Tibial nerve (tissue), 4 donors: ENCODE measurements at regions not wholly inside any gene's neighbourhood (a gene's known extent, or its start where the extent isn't known, plus 50 kb on each side); places are given as distances from the start of the nearest gene placed in this dataset.

Experiments
- DNase-seq, 2 donors: peaks; one replicate each; pipeline ENCODE4 v3.0.0-alpha.2; 2019; ENCODE audit warnings: low spot score in 2 of 2
- H3K27ac ChIP-seq, 4 donors: fragments of 200-600 bp; sonication (generic) in 3 of 4; one replicate each; pipeline ENCODE4 v1.5.1; 2017 to 2019; ENCODE audit warnings: mild to moderate bottlenecking in 1 of 4
- H3K27me3 ChIP-seq, 2 donors: fragments of 200-600 bp; sonication (generic) in 1 of 2; one replicate each; pipeline versions ENCODE4 v1.5.1 to v1.6.0; 2017 to 2019
- H3K36me3 ChIP-seq, 3 donors: fragments of 200-600 bp; sonication (generic); one replicate each; pipeline ENCODE4 v1.5.1; 2018 to 2019
- H3K4me1 ChIP-seq, 4 donors: fragments of 200-600 bp; sonication (generic) in 3 of 4; one replicate each; pipeline ENCODE4 v1.5.1; 2017 to 2019
- H3K4me3 ChIP-seq, 4 donors: fragments of 200-600 bp; sonication (generic) in 3 of 4; one replicate each; pipeline ENCODE4 v1.5.1; 2017 to 2019; ENCODE audit warnings: mild to moderate bottlenecking in 1 of 4, moderate library complexity in 1 of 4
- H3K9me3 ChIP-seq, 4 donors: fragments of 200-600 bp; sonication (generic) in 3 of 4; one replicate each; pipeline ENCODE4 v1.5.1; 2017 to 2019
- EP300 ChIP-seq, 2 donors: sonication (generic); formaldehyde crosslinking; IDR thresholded peaks; one replicate each; pipeline ENCODE4 v1.6.1; 2017; ENCODE audit warnings: antibody characterized with exemption in 2 of 2, mild to moderate bottlenecking in 1 of 2
- POLR2A ChIP-seq, 2 donors: fragments of 450-650 bp; IDR thresholded peaks; one replicate each; pipeline ENCODE4 v1.6.1; 2017; ENCODE audit warnings: antibody characterized with exemption in 2 of 2, mild to moderate bottlenecking in 2 of 2, moderate library complexity in 2 of 2
- WGBS, 2 donors: methylation state at CpG; one replicate each; pipeline ENCODE4 v1.1.5; 2018; 5-methylcytosine and 5-hydroxymethylcytosine counted together
- TF ChIP-seq, protein P1 (sequence below), 5 experiments: fragments of 200-600 bp in 3 of 5; fragments of 450-650 bp in 2 of 5; sonication (generic) in 3 of 5; IDR thresholded peaks; one replicate each; pipeline ENCODE4 v1.5.1; 2016 to 2019; ENCODE audit warnings: antibody characterized with exemption in 5 of 5, mild to moderate bottlenecking in 3 of 5, moderate library complexity in 2 of 5

GRCh38 chr4:181432335-181432734 lies 810.9 kb upstream of the TENM3 start:
- H3K27me3 ChIP-seq = no peaks in the 10 kb centered on the region
- no peak for TF ChIP-seq POLR2A (IDR thresholded peaks at IDR 0.05)
- TF ChIP-seq, protein P1, sequence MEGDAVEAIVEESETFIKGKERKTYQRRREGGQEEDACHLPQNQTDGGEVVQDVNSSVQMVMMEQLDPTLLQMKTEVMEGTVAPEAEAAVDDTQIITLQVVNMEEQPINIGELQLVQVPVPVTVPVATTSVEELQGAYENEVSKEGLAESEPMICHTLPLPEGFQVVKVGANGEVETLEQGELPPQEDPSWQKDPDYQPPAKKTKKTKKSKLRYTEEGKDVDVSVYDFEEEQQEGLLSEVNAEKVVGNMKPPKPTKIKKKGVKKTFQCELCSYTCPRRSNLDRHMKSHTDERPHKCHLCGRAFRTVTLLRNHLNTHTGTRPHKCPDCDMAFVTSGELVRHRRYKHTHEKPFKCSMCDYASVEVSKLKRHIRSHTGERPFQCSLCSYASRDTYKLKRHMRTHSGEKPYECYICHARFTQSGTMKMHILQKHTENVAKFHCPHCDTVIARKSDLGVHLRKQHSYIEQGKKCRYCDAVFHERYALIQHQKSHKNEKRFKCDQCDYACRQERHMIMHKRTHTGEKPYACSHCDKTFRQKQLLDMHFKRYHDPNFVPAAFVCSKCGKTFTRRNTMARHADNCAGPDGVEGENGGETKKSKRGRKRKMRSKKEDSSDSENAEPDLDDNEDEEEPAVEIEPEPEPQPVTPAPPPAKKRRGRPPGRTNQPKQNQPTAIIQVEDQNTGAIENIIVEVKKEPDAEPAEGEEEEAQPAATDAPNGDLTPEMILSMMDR (IDR thresholded peaks at IDR 0.05) = no peak
- no peak for DNase-seq
- no peak overlapping the region for H3K27ac ChIP-seq
- H3K36me3 ChIP-seq = no peaks in the 10 kb centered on the region
- 36 to 50% methylated on average over 2 to 6 of the region's 6 CpGs for WGBS, 2 donors
- H3K4me3 ChIP-seq = peak overlapping the region in 1 of 4 donors; percentile 10
- H3K9me3 ChIP-seq = no peaks in the 10 kb centered on the region
- H3K4me1 ChIP-seq = no peaks in the 10 kb centered on the region

DNA sequence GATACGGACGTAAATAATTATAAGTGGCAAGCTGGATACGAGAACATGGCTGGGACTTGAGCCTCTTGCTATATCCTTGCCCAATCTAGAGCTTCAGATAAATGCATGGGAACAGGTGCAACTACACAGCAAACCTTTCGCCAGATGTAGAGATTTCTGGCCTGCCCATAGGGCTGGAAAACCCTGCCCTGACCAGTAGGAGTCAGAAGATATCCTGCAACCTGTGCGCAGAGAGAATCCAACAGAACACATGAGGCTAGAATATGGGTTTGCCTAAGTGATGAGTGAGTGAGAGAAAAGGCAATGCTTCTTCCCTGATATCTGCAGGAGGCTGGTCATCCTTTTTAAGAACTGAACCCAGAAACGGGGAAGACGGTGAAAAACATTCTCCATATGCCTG lies 805.3 kb upstream of the TENM3 start:
- Histone ChIP-seq H3K9me3 (no peaks in the 10 kb centered on the region), H3K27ac (no peak overlapping the region), H3K36me3 (no peaks in the 10 kb centered on the region), H3K4me1 (no peaks in the 10 kb centered on the region), H3K4me3 (no peak overlapping the region), H3K27me3 (no peaks in the 10 kb centered on the region)
- TF ChIP-seq EP300 (IDR thresholded peaks at IDR 0.05) (no peak), POLR2A (IDR thresholded peaks at IDR 0.05) (no peak)
- TF ChIP-seq, protein P1 (IDR thresholded peaks at IDR 0.05) = no peak
- no peak for DNase-seq
- 91 to 93% methylated on average over 7 of the region's 7 CpGs for WGBS, 2 donors

DNA sequence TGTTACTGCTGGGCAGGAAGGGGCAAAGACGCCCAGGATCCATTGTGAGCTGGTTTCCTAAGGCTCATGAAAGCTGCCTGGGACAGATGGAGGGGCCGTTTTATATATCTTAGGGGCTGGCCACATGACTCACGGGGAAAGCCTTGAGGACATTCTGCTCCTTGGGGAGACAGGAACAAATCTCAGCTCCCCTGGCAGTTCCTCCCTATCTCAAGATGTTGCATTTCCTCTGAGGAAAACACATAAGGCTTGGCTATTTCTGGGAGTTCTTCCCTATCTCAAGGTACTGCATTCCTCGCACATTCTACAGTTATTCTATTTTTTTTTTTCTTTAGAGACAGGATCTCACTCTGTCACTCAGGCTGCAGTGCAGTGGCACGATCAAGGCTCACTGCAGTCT lies 804.6 kb upstream of the TENM3 start:
- Histone ChIP-seq H3K9me3 (no peaks in the 10 kb centered on the region), H3K4me1 (no peaks in the 10 kb centered on the region), H3K27ac (no peak overlapping the region), H3K27me3 (no peaks in the 10 kb centered on the region), H3K36me3 (no peaks in the 10 kb centered on the region), H3K4me3 (no peak overlapping the region)
- TF ChIP-seq, protein P1 (IDR thresholded peaks at IDR 0.05) = no peak
- TF ChIP-seq EP300 (IDR thresholded peaks at IDR 0.05) = no peak
- no peak for TF ChIP-seq POLR2A (IDR thresholded peaks at IDR 0.05)
- DNase-seq = no peak
- 63 to 71% methylated on average over 5 of the region's 5 CpGs for WGBS, 2 donors

DNA sequence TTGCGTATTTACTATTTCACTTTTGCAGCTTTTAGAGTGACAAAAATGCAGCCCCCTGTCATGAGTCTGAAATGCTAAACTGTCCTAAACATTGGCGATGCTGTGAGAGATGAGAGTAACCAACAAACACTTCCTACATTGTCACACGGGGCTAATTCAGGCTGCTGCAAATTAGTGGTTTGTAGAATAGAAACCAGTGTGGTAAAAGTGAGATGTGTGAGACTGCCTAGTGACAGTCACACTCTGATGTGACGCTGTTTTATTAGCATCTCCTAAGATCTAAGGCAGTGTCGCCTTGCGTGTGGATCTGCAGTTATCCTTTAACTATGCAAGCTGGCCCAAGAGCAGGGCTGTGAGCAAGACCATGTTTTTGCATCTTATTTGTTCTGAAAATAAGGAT lies 800.2 kb upstream of the TENM3 start:
- no peak for TF ChIP-seq POLR2A (IDR thresholded peaks at IDR 0.05)
- TF ChIP-seq, protein P1 (IDR thresholded peaks at IDR 0.05) = no peak
- no peak for TF ChIP-seq EP300 (IDR thresholded peaks at IDR 0.05)
- Histone ChIP-seq H3K9me3 (no peaks in the 10 kb centered on the region), H3K4me3 (no peak overlapping the region), H3K4me1 (no peaks in the 10 kb centered on the region), H3K36me3 (no peaks in the 10 kb centered on the region), H3K27me3 (no peaks in the 10 kb centered on the region), H3K27ac (no peak overlapping the region)
- no peak for DNase-seq
- 27 to 43% methylated on average over 6 of the region's 6 CpGs for WGBS, 2 donors

GRCh38 chr4:181465826-181466225 lies 777.4 kb upstream of the TENM3 start:
- Histone ChIP-seq H3K4me1 (peaks cover 0 to 3% (median 0%) of the 10 kb centered on the region in 4 donors), H3K27me3 (no peaks in the 10 kb centered on the region), H3K27ac (no peak overlapping the region), H3K4me3 (no peak overlapping the region), H3K36me3 (no peaks in the 10 kb centered on the region), H3K9me3 (peaks cover 0 to 4% (median 0%) of the 10 kb centered on the region in 4 donors)
- WGBS, 2 donors = 92% methylated on average over 7 of the region's 7 CpGs
- TF ChIP-seq EP300 (IDR thresholded peaks at IDR 0.05) (no peak), POLR2A (IDR thresholded peaks at IDR 0.05) (no peak)
- TF ChIP-seq, protein P1 (IDR thresholded peaks at IDR 0.05) = no peak
- no peak for DNase-seq
